ENCODE measurements at regions not wholly inside any gene's neighbourhood (a gene's known extent, or its start where the extent isn't known, plus 50 kb on each side); places are given as distances from the start of the nearest gene placed in this dataset.
A peak's percentile ranks its signal among the peaks of the same experiment; 100 is the strongest.
"Not testable (repeated sequence)": the region's sequence is repeated elsewhere in the genome, so short reads cannot be mapped to it uniquely, and the experiment has no call there.

- no peak for DNase-seq
- no peak overlapping the region for H3K4me3 Mint-ChIP-seq
- CTCF ChIA-PET = no interaction called here
- no peak overlapping the region for H3K27ac Mint-ChIP-seq
- H3K36me3 Mint-ChIP-seq = peaks cover 2% of the 10 kb centered on the region
- peaks cover 17% of the 10 kb centered on the region for H3K4me1 Mint-ChIP-seq
- peaks cover 39% of the 10 kb centered on the region for H3K27me3 Mint-ChIP-seq
- peaks cover 15% of the 10 kb centered on the region for H3K9me3 Mint-ChIP-seq
These were observed 493.6 kb upstream of the PROK2 start for GRCh38 chr3:72278349-72279067.

GRCh38 chr3:72277710-72278109, 492.8 kb upstream of the PROK2 start:
- H3K4me1 Mint-ChIP-seq = peaks cover 20% of the 10 kb centered on the region
- CTCF ChIA-PET = no interaction called here
- H3K4me3 Mint-ChIP-seq = no peak overlapping the region
- peaks cover 8% of the 10 kb centered on the region for H3K9me3 Mint-ChIP-seq
- DNase-seq = no peak
- H3K27me3 Mint-ChIP-seq = peaks cover 34% of the 10 kb centered on the region
- H3K36me3 Mint-ChIP-seq = no peaks in the 10 kb centered on the region
- peak overlapping the region; percentile 33 for H3K27ac Mint-ChIP-seq

DNA sequence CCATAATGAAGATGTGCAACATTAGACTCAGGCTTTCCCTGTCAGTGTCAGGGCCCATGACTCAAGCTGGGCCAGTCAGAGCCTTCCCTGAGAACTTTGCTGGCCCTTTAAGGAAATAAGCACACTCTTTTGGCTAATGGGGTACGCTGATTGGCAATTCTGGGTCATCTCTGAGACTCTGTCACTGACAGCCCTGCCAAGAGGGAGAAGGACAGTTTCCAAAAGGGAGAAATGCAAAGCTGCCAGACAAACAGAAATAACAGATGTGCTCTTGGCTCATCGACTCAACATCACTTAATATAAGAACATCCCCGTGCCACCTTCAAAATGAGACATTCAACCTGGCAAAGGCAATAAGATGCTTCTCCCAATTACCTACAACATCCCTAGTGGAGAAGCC, 491.9 kb upstream of the PROK2 start:
- Mint-ChIP-seq H3K27me3 (peaks cover 32% of the 10 kb centered on the region), H3K9me3 (peaks cover 1% of the 10 kb centered on the region), H3K27ac (no peak overlapping the region), H3K4me3 (no peak overlapping the region), H3K4me1 (peaks cover 25% of the 10 kb centered on the region), H3K36me3 (no peaks in the 10 kb centered on the region)
- CTCF ChIA-PET = no interaction called here
- no peak for DNase-seq

DNA sequence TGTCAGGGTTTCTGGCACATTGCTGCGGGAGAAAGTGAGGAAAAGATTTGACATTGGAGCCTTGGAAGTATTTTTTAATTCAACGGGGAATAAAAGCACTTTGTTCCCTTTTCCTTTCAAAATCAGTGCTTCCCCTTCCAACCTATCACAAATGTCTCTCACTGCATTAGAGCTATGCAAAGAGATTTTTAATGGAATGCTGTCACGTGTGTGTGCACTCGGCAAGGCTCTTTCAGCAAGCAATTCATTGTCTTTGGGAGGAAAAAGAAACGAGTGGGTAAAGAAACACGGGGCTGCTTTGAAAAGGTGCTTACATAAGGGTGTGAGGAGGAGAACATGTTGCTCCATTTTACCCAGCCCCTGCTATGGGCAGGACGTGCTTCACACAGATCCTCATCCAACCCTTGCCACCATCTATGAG, 490.4 kb upstream of the PROK2 start:
- CTCF ChIA-PET = interaction anchor here (0.6 kb wide), 1 partner anchor 154 kb away, joined by 3 read pairs; no protein-coding TSS in a partner anchor
- no peak for DNase-seq
- peaks cover 40% of the 10 kb centered on the region for H3K4me1 Mint-ChIP-seq
- no peak overlapping the region for H3K27ac Mint-ChIP-seq
- H3K4me3 Mint-ChIP-seq = no peak overlapping the region
- H3K36me3 Mint-ChIP-seq = no peaks in the 10 kb centered on the region
- peaks cover 25% of the 10 kb centered on the region for H3K27me3 Mint-ChIP-seq
- H3K9me3 Mint-ChIP-seq = no peaks in the 10 kb centered on the region

- H3K36me3 Mint-ChIP-seq = no peaks in the 10 kb centered on the region
- H3K27me3 Mint-ChIP-seq = peaks cover 19% of the 10 kb centered on the region
- DNase-seq = peak; percentile 55
- H3K9me3 Mint-ChIP-seq = no peaks in the 10 kb centered on the region
- CTCF ChIA-PET = no interaction called here
- H3K27ac Mint-ChIP-seq = peak overlapping the region; percentile 0
- peaks cover 46% of the 10 kb centered on the region for H3K4me1 Mint-ChIP-seq
- H3K4me3 Mint-ChIP-seq = no peak overlapping the region
These were observed 489.8 kb upstream of the PROK2 start for GRCh38 chr3:72274493-72275330.

- H3K9me3 Mint-ChIP-seq = no peaks in the 10 kb centered on the region
- no peaks in the 10 kb centered on the region for H3K36me3 Mint-ChIP-seq
- peak overlapping the region; percentile 61 for H3K27ac Mint-ChIP-seq
- H3K4me1 Mint-ChIP-seq = peaks cover 54% of the 10 kb centered on the region
- H3K27me3 Mint-ChIP-seq = peaks cover 8% of the 10 kb centered on the region
- no peak for DNase-seq
- CTCF ChIA-PET = interaction anchor here (1.2 kb wide), 1 partner anchor 13 kb away, joined by 4 read pairs; no protein-coding TSS in a partner anchor
- H3K4me3 Mint-ChIP-seq = no peak overlapping the region
These were observed 488.7 kb upstream of the PROK2 start for GRCh38 chr3:72273615-72274014.

GRCh38 chr3:72272356-72272755, 487.4 kb upstream of the PROK2 start:
- no peaks in the 10 kb centered on the region for H3K36me3 Mint-ChIP-seq
- no peaks in the 10 kb centered on the region for H3K9me3 Mint-ChIP-seq
- H3K27ac Mint-ChIP-seq = no peak overlapping the region
- no peak overlapping the region for H3K4me3 Mint-ChIP-seq
- CTCF ChIA-PET = no interaction called here
- peaks cover 4% of the 10 kb centered on the region for H3K27me3 Mint-ChIP-seq
- DNase-seq = no peak
- H3K4me1 Mint-ChIP-seq = peaks cover 54% of the 10 kb centered on the region

DNA sequence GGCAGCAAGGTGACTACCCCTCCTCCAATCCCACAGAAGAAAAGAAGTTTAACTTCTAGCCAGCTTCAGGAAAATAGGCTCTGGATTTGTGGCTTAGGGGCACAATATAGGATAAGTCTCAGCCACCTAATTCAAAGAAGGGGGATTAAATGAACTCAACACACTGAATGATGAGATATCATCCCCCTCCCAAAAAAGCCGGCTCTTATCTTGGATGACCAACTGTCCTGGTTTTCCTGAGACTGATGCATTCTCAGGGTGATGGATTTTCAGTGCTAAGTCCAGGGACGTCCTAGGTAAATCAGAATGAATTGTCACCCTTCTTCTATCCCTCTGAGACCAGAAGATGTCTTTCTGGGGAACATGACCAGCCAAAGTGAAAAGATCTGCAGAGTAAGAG, 487.0 kb upstream of the PROK2 start:
- no peaks in the 10 kb centered on the region for H3K9me3 Mint-ChIP-seq
- CTCF ChIA-PET = no interaction called here
- no peak overlapping the region for H3K4me3 Mint-ChIP-seq
- peaks cover 57% of the 10 kb centered on the region for H3K4me1 Mint-ChIP-seq
- no peak overlapping the region for H3K27ac Mint-ChIP-seq
- no peaks in the 10 kb centered on the region for H3K36me3 Mint-ChIP-seq
- DNase-seq = no peak
- H3K27me3 Mint-ChIP-seq = peaks cover under 1% of the 10 kb centered on the region

- no peak for DNase-seq
- Mint-ChIP-seq H3K4me1 (peaks cover 63% of the 10 kb centered on the region), H3K4me3 (no peak overlapping the region), H3K27me3 (no peaks in the 10 kb centered on the region), H3K9me3 (no peaks in the 10 kb centered on the region), H3K27ac (no peak overlapping the region), H3K36me3 (no peaks in the 10 kb centered on the region)
- CTCF ChIA-PET = interaction anchor here (1.9 kb wide), 1 partner anchor 551 kb away, joined by 7 read pairs; no protein-coding TSS in a partner anchor
These were observed 486.3 kb upstream of the PROK2 start for GRCh38 chr3:72271216-72271615.

GRCh38 chr3:72270730-72271129, 485.8 kb upstream of the PROK2 start:
- no peak overlapping the region for H3K27ac Mint-ChIP-seq
- H3K4me1 Mint-ChIP-seq = peaks cover 68% of the 10 kb centered on the region
- DNase-seq = no peak
- no peak overlapping the region for H3K4me3 Mint-ChIP-seq
- CTCF ChIA-PET = interaction anchor here (1.1 to 1.9 kb wide), 2 partner anchors 387 to 551 kb away, joined by 3 to 7 read pairs; no protein-coding TSS in a partner anchor
- no peaks in the 10 kb centered on the region for H3K36me3 Mint-ChIP-seq
- no peaks in the 10 kb centered on the region for H3K9me3 Mint-ChIP-seq
- H3K27me3 Mint-ChIP-seq = no peaks in the 10 kb centered on the region

- no peak overlapping the region for H3K4me3 Mint-ChIP-seq
- no peak for DNase-seq
- H3K27me3 Mint-ChIP-seq = no peaks in the 10 kb centered on the region
- peaks cover 72% of the 10 kb centered on the region for H3K4me1 Mint-ChIP-seq
- H3K27ac Mint-ChIP-seq = peak overlapping the region; percentile 40
- CTCF ChIA-PET = interaction anchor here (1.1 to 1.9 kb wide), 2 partner anchors 388 to 552 kb away, joined by 3 to 7 read pairs; no protein-coding TSS in a partner anchor
- H3K36me3 Mint-ChIP-seq = no peaks in the 10 kb centered on the region
- H3K9me3 Mint-ChIP-seq = no peaks in the 10 kb centered on the region
These were observed 485.2 kb upstream of the PROK2 start for GRCh38 chr3:72270072-72270681.

DNA sequence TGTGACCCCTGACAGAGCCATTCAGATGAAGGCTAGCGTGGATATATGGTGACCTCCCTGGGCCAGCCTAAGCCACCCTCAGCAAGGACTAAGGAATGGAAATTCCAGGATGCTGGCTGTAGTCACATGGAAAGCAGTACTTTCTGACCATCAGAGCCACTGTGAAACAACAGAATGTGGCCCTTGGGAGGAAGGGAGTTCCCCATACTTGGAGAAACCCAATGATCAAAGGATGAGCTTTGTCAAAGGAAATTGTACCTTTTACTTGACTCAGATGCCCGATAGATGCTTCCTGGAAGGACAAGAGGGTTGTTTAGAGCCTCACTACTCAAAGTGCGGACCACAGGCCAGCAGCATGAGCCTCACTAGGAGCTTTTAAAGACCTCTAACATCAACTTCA, 484.5 kb upstream of the PROK2 start:
- no peaks in the 10 kb centered on the region for H3K9me3 Mint-ChIP-seq
- H3K27ac Mint-ChIP-seq = no peak overlapping the region
- H3K27me3 Mint-ChIP-seq = no peaks in the 10 kb centered on the region
- CTCF ChIA-PET = interaction anchor here (0.7 to 1.9 kb wide), 2 partner anchors 12 to 553 kb away, joined by 3 to 7 read pairs; no protein-coding TSS in a partner anchor
- DNase-seq = no peak
- no peak overlapping the region for H3K4me3 Mint-ChIP-seq
- no peaks in the 10 kb centered on the region for H3K36me3 Mint-ChIP-seq
- H3K4me1 Mint-ChIP-seq = peaks cover 66% of the 10 kb centered on the region

DNA sequence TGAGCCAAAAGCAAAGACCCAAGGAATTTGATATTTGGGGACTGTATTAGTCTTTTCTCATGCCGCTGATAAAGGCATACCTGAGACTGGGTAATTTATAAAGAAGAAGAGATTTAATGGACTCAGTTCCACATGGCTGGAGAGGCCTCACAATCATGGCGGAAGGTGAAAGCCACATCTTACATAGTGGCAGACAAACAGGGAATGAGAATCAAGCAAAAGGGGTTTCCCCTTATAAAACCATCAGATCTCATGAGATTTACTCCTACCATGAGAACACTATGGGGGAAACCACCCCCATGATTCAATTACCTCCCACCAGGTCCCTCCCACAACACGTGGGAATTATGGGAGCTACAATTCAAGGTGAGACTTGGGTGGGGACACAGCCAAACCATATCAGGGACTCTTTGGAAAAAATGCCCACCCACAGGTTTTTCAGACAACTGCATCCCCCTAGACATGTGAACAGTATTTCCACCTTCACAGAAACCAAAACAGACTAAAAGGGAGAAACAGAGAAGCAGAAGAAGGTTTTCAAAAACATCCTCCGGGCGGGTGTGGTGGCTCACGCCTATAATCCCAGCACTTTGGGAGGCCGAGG, 482.1 kb upstream of the PROK2 start:
- not testable (repeated sequence) for H3K4me3 Mint-ChIP-seq, H3K27ac Mint-ChIP-seq, DNase-seq, H3K36me3 Mint-ChIP-seq, H3K9me3 Mint-ChIP-seq, H3K27me3 Mint-ChIP-seq
- H3K4me1 Mint-ChIP-seq = peaks cover 52% of the 10 kb centered on the region
- CTCF ChIA-PET = interaction anchor here (0.6 to 2.0 kb wide), 2 partner anchors 336 to 551 kb away, joined by 3 to 9 read pairs; no protein-coding TSS in a partner anchor

- no peaks in the 10 kb centered on the region for H3K27me3 Mint-ChIP-seq
- H3K36me3 Mint-ChIP-seq = no peaks in the 10 kb centered on the region
- H3K27ac Mint-ChIP-seq = no peak overlapping the region
- CTCF ChIA-PET = interaction anchor here (1.6 to 2.0 kb wide), 2 partner anchors 9 to 335 kb away, joined by 3 to 9 read pairs; no protein-coding TSS in a partner anchor
- no peak overlapping the region for H3K4me3 Mint-ChIP-seq
- DNase-seq = no peak
- peaks cover 42% of the 10 kb centered on the region for H3K4me1 Mint-ChIP-seq
- H3K9me3 Mint-ChIP-seq = no peaks in the 10 kb centered on the region
These were observed 481.0 kb upstream of the PROK2 start for GRCh38 chr3:72266016-72266370.

Data from activated naive CD4-positive, alpha-beta T cell treated with anti-CD3 and anti-CD28 coated beads, Interleukin-2, amount 10 ng/mL, durations not matched to agents 7 days and 5 days (primary cell).